MCF 10A (cell line): ENCODE measurements at regions not wholly inside any gene's neighbourhood (a gene's known extent, or its start where the extent isn't known, plus 50 kb on each side); places are given as distances from the start of the nearest gene placed in this dataset.
A peak's percentile ranks its signal among the peaks of the same experiment; 100 is the strongest.

Source experiments
- BruUV-seq: library from RNA; stranded (reverse); fragments of 400-500 nt; replicated peaks from 2 replicates; lab custom pipeline; 2021; lab: Mats Ljungman, UMichigan
- CTCF ChIA-PET: fragments of 300-600 bp; sonication (Branson Sonifier 250); formaldehyde crosslinking; extraction: SDS; loops from one replicate; lab custom pipeline; 2021; ENCODE audit warnings: antibody characterized with exemption, inconsistent platforms; lab: Yijun Ruan, JAX
- POLR2A ChIA-PET: fragments of 300-600, 350-650 bp; sonication (Branson Sonifier 250); formaldehyde crosslinking; extraction: SDS; loops from one replicate; lab custom pipeline; 2020; ENCODE audit warnings: antibody characterized with exemption, inconsistent platforms; lab: Yijun Ruan, JAX
- DNase-seq: peaks from one replicate; pipeline ENCODE4 v3.0.0-alpha.2; 2018; ENCODE audit not compliant: unreplicated experiment
- H3K27ac Mint-ChIP-seq: one replicate; pipeline ENCODE4 v1.8.0; 2022; ENCODE audit warnings: mild to moderate bottlenecking, low read depth, mixed read lengths; ENCODE audit not compliant: unreplicated experiment
- H3K27me3 Mint-ChIP-seq: one replicate; pipeline ENCODE4 v1.8.0; 2022; ENCODE audit warnings: mixed read lengths; ENCODE audit not compliant: insufficient read depth, unreplicated experiment
- H3K36me3 Mint-ChIP-seq: one replicate; pipeline ENCODE4 v1.8.0; 2022; ENCODE audit warnings: mild to moderate bottlenecking, moderate library complexity, mixed read lengths; ENCODE audit not compliant: insufficient read depth, unreplicated experiment
- H3K4me1 Mint-ChIP-seq: one replicate; pipeline ENCODE4 v1.8.0; 2022; ENCODE audit warnings: mixed read lengths; ENCODE audit not compliant: insufficient read depth, unreplicated experiment
- H3K4me3 Mint-ChIP-seq: one replicate; pipeline ENCODE4 v1.8.0; 2022; ENCODE audit warnings: mild to moderate bottlenecking, moderate library complexity, mixed read lengths; ENCODE audit not compliant: unreplicated experiment
- H3K9me3 Mint-ChIP-seq: one replicate; pipeline ENCODE4 v1.8.0; 2022; ENCODE audit warnings: mixed read lengths; ENCODE audit not compliant: unreplicated experiment
- intact Hi-C: fragments of 100-400 bp; cut with micrococcal nuclease; formaldehyde crosslinking; loops from 2 replicates; pipeline ENCODE4 v1.14.1; 2022
- TF ChIP-seq, protein P1 (sequence below): fragments of 200-600 bp; IDR thresholded peaks from one replicate; pipeline ENCODE4 v1.8.0; 2022; ENCODE audit warnings: antibody characterized with exemption, mild to moderate bottlenecking; ENCODE audit not compliant: unreplicated experiment

DNA sequence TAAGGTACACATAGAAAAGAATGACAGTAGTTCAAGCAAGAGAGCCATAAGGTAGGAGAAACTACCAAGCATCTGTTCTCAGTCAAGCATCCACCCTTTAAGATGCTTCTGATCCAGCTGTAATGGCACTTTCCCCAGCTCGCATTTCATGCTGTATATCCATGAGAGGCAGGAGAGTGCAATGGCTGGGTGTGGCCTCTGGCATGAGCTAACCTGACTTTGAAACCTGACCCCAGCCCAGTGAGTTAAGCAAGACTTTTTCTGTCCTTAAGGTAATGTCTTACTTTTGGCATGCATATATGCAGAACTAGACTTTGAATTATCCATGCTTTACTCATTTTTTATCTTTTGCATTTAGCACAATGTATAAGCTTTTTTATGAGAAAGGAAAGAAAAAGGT lies 79.8 kb upstream of the CNTN5 start:
- no TSS peak for BruUV-seq
- intact Hi-C loops: no loop called here
- no peaks in the 10 kb centered on the region for H3K4me1 Mint-ChIP-seq
- CTCF ChIA-PET: interaction anchor here (0.6 kb wide), 1 partner anchor 12 kb away, joined by 3 read pairs; no protein-coding TSS in a partner anchor
- TF ChIP-seq, protein P1, sequence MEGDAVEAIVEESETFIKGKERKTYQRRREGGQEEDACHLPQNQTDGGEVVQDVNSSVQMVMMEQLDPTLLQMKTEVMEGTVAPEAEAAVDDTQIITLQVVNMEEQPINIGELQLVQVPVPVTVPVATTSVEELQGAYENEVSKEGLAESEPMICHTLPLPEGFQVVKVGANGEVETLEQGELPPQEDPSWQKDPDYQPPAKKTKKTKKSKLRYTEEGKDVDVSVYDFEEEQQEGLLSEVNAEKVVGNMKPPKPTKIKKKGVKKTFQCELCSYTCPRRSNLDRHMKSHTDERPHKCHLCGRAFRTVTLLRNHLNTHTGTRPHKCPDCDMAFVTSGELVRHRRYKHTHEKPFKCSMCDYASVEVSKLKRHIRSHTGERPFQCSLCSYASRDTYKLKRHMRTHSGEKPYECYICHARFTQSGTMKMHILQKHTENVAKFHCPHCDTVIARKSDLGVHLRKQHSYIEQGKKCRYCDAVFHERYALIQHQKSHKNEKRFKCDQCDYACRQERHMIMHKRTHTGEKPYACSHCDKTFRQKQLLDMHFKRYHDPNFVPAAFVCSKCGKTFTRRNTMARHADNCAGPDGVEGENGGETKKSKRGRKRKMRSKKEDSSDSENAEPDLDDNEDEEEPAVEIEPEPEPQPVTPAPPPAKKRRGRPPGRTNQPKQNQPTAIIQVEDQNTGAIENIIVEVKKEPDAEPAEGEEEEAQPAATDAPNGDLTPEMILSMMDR: no peak
- H3K4me3 Mint-ChIP-seq: no peak overlapping the region
- no peak overlapping the region for H3K27ac Mint-ChIP-seq
- H3K9me3 Mint-ChIP-seq: no peaks in the 10 kb centered on the region
- POLR2A ChIA-PET: interaction anchor here (0.6 kb wide), 1 partner anchor 530 kb away, joined by 3 read pairs; no protein-coding TSS in a partner anchor
- peak; percentile 65 for DNase-seq
- no peaks in the 10 kb centered on the region for H3K36me3 Mint-ChIP-seq
- H3K27me3 Mint-ChIP-seq: peaks cover 71% of the 10 kb centered on the region

DNA sequence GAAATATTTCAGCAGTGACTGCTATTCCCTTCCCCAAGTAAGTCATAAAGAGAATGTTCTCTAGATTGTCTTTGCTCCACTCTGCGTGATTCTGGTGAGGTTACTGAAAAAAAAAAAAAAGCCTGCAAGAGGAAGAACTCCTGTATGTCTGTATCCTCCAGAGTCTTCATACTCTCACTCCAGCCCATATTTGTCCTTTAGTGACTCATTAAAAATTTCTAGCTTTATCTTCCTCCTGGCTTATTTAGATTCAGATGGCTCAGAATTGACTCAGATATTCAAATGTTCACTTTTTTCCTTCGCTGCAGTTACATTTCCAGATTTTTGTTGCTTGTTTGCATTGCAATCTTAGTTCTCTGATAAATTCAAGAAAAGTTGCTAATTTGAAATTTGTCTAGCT lies 76.3 kb upstream of the CNTN5 start:
- BruUV-seq: no TSS peak
- no peak overlapping the region for H3K4me3 Mint-ChIP-seq
- H3K36me3 Mint-ChIP-seq: no peaks in the 10 kb centered on the region

DNA sequence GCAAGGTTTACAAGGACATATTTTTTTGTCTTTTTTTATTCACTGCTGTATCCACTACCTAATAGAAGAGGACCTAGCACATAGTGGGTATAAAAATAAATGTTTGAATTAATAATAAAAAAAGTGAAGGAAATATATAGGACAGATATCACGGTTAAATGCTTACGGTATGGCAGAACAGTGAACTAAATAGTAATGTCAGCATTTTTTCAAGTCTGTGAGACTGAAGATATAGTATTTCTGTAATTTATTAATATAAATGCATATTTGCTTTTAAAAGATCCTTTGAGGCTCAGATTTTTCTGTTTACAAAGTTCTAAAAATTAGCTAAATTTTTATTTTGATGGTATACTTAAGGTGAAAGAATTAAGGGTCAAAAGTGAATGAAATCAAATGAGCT lies 68.6 kb upstream of the CNTN5 start:
- H3K27ac Mint-ChIP-seq: no peak overlapping the region
- H3K4me3 Mint-ChIP-seq: no peak overlapping the region
- peaks cover 19% of the 10 kb centered on the region for H3K27me3 Mint-ChIP-seq
- H3K4me1 Mint-ChIP-seq: no peaks in the 10 kb centered on the region
- intact Hi-C loops: no loop called here
- H3K36me3 Mint-ChIP-seq: no peaks in the 10 kb centered on the region
- DNase-seq: no peak
- TF ChIP-seq, protein P1: no peak
- ChIA-PET POLR2A (interaction anchor here (0.7 kb wide), 2 partner anchors 492 to 903 kb away, joined by 3 read pairs; no protein-coding TSS in a partner anchor), CTCF (interaction anchor here (0.6 to 1.1 kb wide), 3 partner anchors 12 to 1393 kb away, joined by 3 read pairs; no protein-coding TSS in a partner anchor)
- BruUV-seq: no TSS peak
- no peaks in the 10 kb centered on the region for H3K9me3 Mint-ChIP-seq

More for the DNA sequence above, 76.3 kb upstream of the CNTN5 start:
- POLR2A ChIA-PET: no interaction called here
- intact Hi-C loops: no loop called here
- no peak for DNase-seq
- peaks cover 49% of the 10 kb centered on the region for H3K27me3 Mint-ChIP-seq
- TF ChIP-seq, protein P1: no peak
- H3K27ac Mint-ChIP-seq: no peak overlapping the region
- no peaks in the 10 kb centered on the region for H3K4me1 Mint-ChIP-seq
- CTCF ChIA-PET: interaction anchor here (0.6 kb wide), 1 partner anchor 1100 kb away, joined by 4 read pairs; no protein-coding TSS in a partner anchor
- no peaks in the 10 kb centered on the region for H3K9me3 Mint-ChIP-seq

DNA sequence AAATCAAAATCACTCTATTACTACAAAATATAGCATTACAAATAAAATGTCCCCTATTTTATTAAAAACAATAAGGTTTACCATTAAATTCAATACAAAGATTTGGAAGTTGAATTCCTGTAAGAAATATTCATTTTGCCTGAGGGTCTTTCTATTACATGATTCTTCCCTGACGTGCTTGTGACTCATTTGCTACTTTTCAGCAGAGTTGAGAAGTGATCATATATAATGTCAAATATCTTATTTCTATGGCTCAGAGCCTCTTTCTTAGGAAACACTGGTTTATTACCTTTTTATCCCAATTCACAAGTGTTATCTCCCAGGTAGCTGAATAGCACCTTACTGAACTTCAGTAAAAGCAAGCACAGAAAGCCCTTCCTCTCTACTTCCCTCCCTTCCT lies 65.2 kb upstream of the CNTN5 start:
- BruUV-seq: no TSS peak
- no peak for DNase-seq
- no peak overlapping the region for H3K27ac Mint-ChIP-seq

More for the DNA sequence above, 65.2 kb upstream of the CNTN5 start:
- TF ChIP-seq, protein P1: no peak
- H3K4me1 Mint-ChIP-seq: no peaks in the 10 kb centered on the region
- no peaks in the 10 kb centered on the region for H3K9me3 Mint-ChIP-seq
- H3K4me3 Mint-ChIP-seq: no peak overlapping the region
- ChIA-PET POLR2A (no interaction called here), CTCF (interaction anchor here (0.5 to 0.6 kb wide), 3 partner anchors 60 to 1278 kb away, joined by 3 to 6 read pairs (median 3); no protein-coding TSS in a partner anchor)
- H3K36me3 Mint-ChIP-seq: no peaks in the 10 kb centered on the region
- peaks cover 5% of the 10 kb centered on the region for H3K27me3 Mint-ChIP-seq
- intact Hi-C loops: no loop called here
